HepG2 (cell line): ENCODE measurements at regions not wholly inside any gene's neighbourhood (a gene's known extent, or its start where the extent isn't known, plus 50 kb on each side); places are given as distances from the start of the nearest gene placed in this dataset.
A peak's percentile ranks its signal among the peaks of the same experiment; 100 is the strongest.

Source experiments
- CENPX ChIP-seq: sonication (generic); formaldehyde crosslinking; IDR thresholded peaks from 2 replicates; pipeline ENCODE4 v1.9.0; 2021; ENCODE audit warnings: mild to moderate bottlenecking, missing genetic modification reagents, moderate library complexity
- DNMT1 ChIP-seq: sonication (generic); formaldehyde crosslinking; IDR thresholded peaks from 2 replicates; pipeline ENCODE4 v1.5.1; 2020; ENCODE audit warnings: mild to moderate bottlenecking, missing genetic modification reagents
- ESRRA ChIP-seq: sonication (generic); formaldehyde crosslinking; IDR thresholded peaks from 2 replicates; pipeline ENCODE4 v1.5.1; 2020; ENCODE audit warnings: mild to moderate bottlenecking, low read depth, missing genetic modification reagents
- FOSL2 ChIP-seq: sonication (generic); formaldehyde crosslinking; IDR thresholded peaks from 2 replicates; pipeline ENCODE4 v1.4.0; 2020; ENCODE audit warnings: missing genetic modification reagents
- FUBP1 ChIP-seq: sonication (generic); formaldehyde crosslinking; IDR thresholded peaks from 2 replicates; pipeline ENCODE4 v1.5.1; 2020; ENCODE audit warnings: missing genetic modification reagents, mild to moderate bottlenecking, borderline replicate concordance
- GPN1 ChIP-seq: sonication (generic); formaldehyde crosslinking; IDR thresholded peaks from 2 replicates; pipeline ENCODE4 v1.5.1; 2020; ENCODE audit warnings: missing genetic modification reagents, borderline replicate concordance
- HDAC2 ChIP-seq: sonication (generic); formaldehyde crosslinking; IDR thresholded peaks from 2 replicates; pipeline ENCODE4 v1.4.0; 2020; ENCODE audit warnings: missing genetic modification reagents
- KDM5A ChIP-seq: fragments of 200-600 bp; sonication (generic); IDR thresholded peaks from 2 replicates; pipeline ENCODE4 v1.7.0; 2018; ENCODE audit warnings: antibody characterized with exemption, mild to moderate bottlenecking, low read length, borderline replicate concordance
- KLF12 ChIP-seq: sonication (generic); formaldehyde crosslinking; IDR thresholded peaks from 2 replicates; pipeline ENCODE4 v1.4.0; 2020; ENCODE audit warnings: missing genetic modification reagents, borderline replicate concordance
- NFE2 ChIP-seq: sonication (generic); formaldehyde crosslinking; IDR thresholded peaks from 2 replicates; pipeline ENCODE4 v1.4.0; 2020; ENCODE audit warnings: missing genetic modification reagents
- NFE2L1 ChIP-seq: sonication (generic); formaldehyde crosslinking; IDR thresholded peaks from 2 replicates; pipeline ENCODE4 v1.4.0; 2020; ENCODE audit warnings: missing genetic modification reagents, mild to moderate bottlenecking, borderline replicate concordance
- NR0B2 ChIP-seq: sonication (generic); formaldehyde crosslinking; IDR thresholded peaks from 2 replicates; pipeline ENCODE4 v1.4.0; 2020; ENCODE audit warnings: mild to moderate bottlenecking, missing genetic modification reagents
- NR2F6 ChIP-seq, 2 experiments: IDR thresholded peaks; 2 replicates each; pipeline ENCODE4 v1.6.1; 2016; ENCODE audit warnings: antibody characterized with exemption in 1 of 2, mild to moderate bottlenecking in 1 of 2
- RCOR2 ChIP-seq: IDR thresholded peaks from 2 replicates; pipeline ENCODE4 v1.6.1; 2016; ENCODE audit warnings: missing biosample characterization, missing genetic modification reagents
- SOX6 ChIP-seq, 2 experiments: fragments of 450-650 bp in 1 of 2; sonication (generic) in 1 of 2; formaldehyde crosslinking in 1 of 2; IDR thresholded peaks; 2 replicates each; pipeline versions ENCODE4 v1.4.0 to v1.6.1; 2017 to 2020; ENCODE audit warnings: antibody characterized with exemption in 1 of 2, mild to moderate bottlenecking in 1 of 2, missing genetic modification reagents in 1 of 2
- ZBTB39 ChIP-seq: sonication (generic); formaldehyde crosslinking; IDR thresholded peaks from 2 replicates; pipeline ENCODE4 v1.5.0; 2020; ENCODE audit warnings: missing genetic modification reagents
- ZBTB43 ChIP-seq: sonication (generic); formaldehyde crosslinking; conservative IDR thresholded peaks from 2 replicates; pipeline ENCODE4 v1.4.0; 2020; ENCODE audit warnings: missing genetic modification reagents
- ZGPAT ChIP-seq: IDR thresholded peaks from 2 replicates; pipeline ENCODE4 v1.6.1; 2016; ENCODE audit warnings: mild to moderate bottlenecking
- ZMAT5 ChIP-seq: sonication (generic); formaldehyde crosslinking; IDR thresholded peaks from 2 replicates; pipeline ENCODE4 v1.5.0; 2020; ENCODE audit warnings: mild to moderate bottlenecking, low read depth, missing genetic modification reagents, borderline replicate concordance
- ZNF292 ChIP-seq: sonication (generic); formaldehyde crosslinking; IDR thresholded peaks from 2 replicates; pipeline ENCODE4 v1.8.1; 2022; ENCODE audit warnings: mild to moderate bottlenecking, low read depth, missing genetic modification reagents, borderline replicate concordance
- ZNF446 ChIP-seq: sonication (generic); formaldehyde crosslinking; IDR thresholded peaks from 2 replicates; pipeline ENCODE4 v1.5.0; 2020; ENCODE audit warnings: mild to moderate bottlenecking, missing genetic modification reagents
- ZNF792 ChIP-seq: IDR thresholded peaks from 2 replicates; pipeline ENCODE4 v1.6.1; 2016

- TF ChIP-seq ZBTB43 (CRISPR knock-in tag), result peak; percentile 81; the same call in 1 of the 2 replicates
- TF ChIP-seq DNMT1 (CRISPR knock-in tag), result no peak
- TF ChIP-seq SOX6 (IDR thresholded peaks at IDR 0.05), result no peak
- peak; percentile 96 for TF ChIP-seq SOX6 (CRISPR knock-in tag; IDR thresholded peaks at IDR 0.05)
- TF ChIP-seq NR0B2 (CRISPR knock-in tag), result no peak
- peak; percentile 81; the same call in 1 of the 2 replicates for TF ChIP-seq ESRRA
- TF ChIP-seq GPN1 (CRISPR knock-in tag), result no peak
- TF ChIP-seq KDM5A, result peak; percentile 39; the same call in 1 of the 2 replicates
- TF ChIP-seq FUBP1 (CRISPR knock-in tag), result 0 out of 2 replicates have a peak, but pooled peaks have one; percentile 57
- TF ChIP-seq ZGPAT (CRISPR knock-in tag), result peak; percentile 98
- no peak for TF ChIP-seq ZNF446
- TF ChIP-seq ZMAT5 (CRISPR knock-in tag), result no peak
- TF ChIP-seq ZNF792 (CRISPR knock-in tag), result peak; percentile 20; the same call in 1 of the 2 replicates
- peak; percentile 89 for TF ChIP-seq RCOR2 (CRISPR knock-in tag)
- TF ChIP-seq CENPX (CRISPR knock-in tag), result no peak
- no peak for TF ChIP-seq NFE2 (CRISPR knock-in tag)
- peak; percentile 96 for TF ChIP-seq FOSL2
- peak; percentile 96 for TF ChIP-seq NR2F6 (IDR thresholded peaks at IDR 0.05)
- peak; percentile 93 for TF ChIP-seq NR2F6 (CRISPR knock-in tag; IDR thresholded peaks at IDR 0.05)
- peak; percentile 32; the same call in 1 of the 2 replicates for TF ChIP-seq ZNF292 (CRISPR knock-in tag)
- TF ChIP-seq HDAC2 (CRISPR knock-in tag), result peak; percentile 95
- no peak for TF ChIP-seq NFE2L1 (CRISPR knock-in tag)
- TF ChIP-seq KLF12 (CRISPR knock-in tag), result peak; percentile 38; the same call in 1 of the 2 replicates
- TF ChIP-seq ZBTB39 (CRISPR knock-in tag), result peak; percentile 91; the same call in 1 of the 2 replicates
These were observed 120.0 kb upstream of the SLC38A2 start (continued) for GRCh38 chr12:46492471-46493085.
